GM23338 (cell line): ENCODE measurements at regions not wholly inside any gene's neighbourhood (a gene's known extent, or its start where the extent isn't known, plus 50 kb on each side); places are given as distances from the start of the nearest gene placed in this dataset.

Source experiments
- ATAC-seq: fragments of 200-7000 bp; cut with Tn5 transposase; 3 replicates; pipeline ENCODE4 v1.9.1; 2020
- DNase-seq: peaks from one replicate; pipeline ENCODE4 v3.0.0-alpha.2; 2015; ENCODE audit warnings: low spot score
- H2AFZ ChIP-seq: fragments of 200-600 bp; sonication (generic); 2 replicates; pipeline ENCODE4 v1.8.0; 2016; ENCODE audit warnings: antibody characterized with exemption, mild to moderate bottlenecking, moderate library complexity
- H3F3A ChIP-seq: fragments of 200-600 bp; sonication (generic); replicated peaks from 2 replicates; pipeline ENCODE4 v1.8.0; 2017; ENCODE audit warnings: antibody characterized with exemption, mixed run types, low read depth
- H3K27ac ChIP-seq: fragments of 200-600 bp; sonication (generic); 2 replicates; pipeline ENCODE4 v1.6.1; 2016; ENCODE audit warnings: low read depth
- H3K27me3 ChIP-seq: fragments of 200-600 bp; sonication (generic); 2 replicates; pipeline ENCODE4 v1.8.0; 2016; ENCODE audit warnings: mild to moderate bottlenecking, mixed run types, moderate library complexity; ENCODE audit not compliant: insufficient read depth
- H3K36me3 ChIP-seq: fragments of 200-600 bp; sonication (generic); 2 replicates; pipeline ENCODE4 v1.8.0; 2016; ENCODE audit warnings: mild to moderate bottlenecking; ENCODE audit not compliant: insufficient read depth
- H3K4me1 ChIP-seq: fragments of 200-600 bp; sonication (generic); 2 replicates; pipeline ENCODE4 v1.8.0; 2016; ENCODE audit warnings: mild to moderate bottlenecking, moderate library complexity; ENCODE audit not compliant: insufficient read depth
- H3K4me2 ChIP-seq: fragments of 200-600 bp; sonication (generic); 2 replicates; pipeline ENCODE4 v1.7.1; 2017; ENCODE audit warnings: mixed run types
- H3K4me3 ChIP-seq: fragments of 200-600 bp; sonication (generic); 2 replicates; pipeline ENCODE4 v1.6.1; 2016; ENCODE audit warnings: mixed run types
- H3K79me2 ChIP-seq: fragments of 200-600 bp; sonication (generic); replicated peaks from 2 replicates; pipeline ENCODE4 v1.8.0; 2017; ENCODE audit warnings: mild to moderate bottlenecking; ENCODE audit not compliant: insufficient read depth
- H3K9me2 ChIP-seq: fragments of 200-600 bp; sonication (generic); 2 replicates; pipeline ENCODE4 v1.8.0; 2017; ENCODE audit not compliant: insufficient read depth
- H4K20me1 ChIP-seq: fragments of 200-600 bp; sonication (generic); replicated peaks from 2 replicates; pipeline ENCODE4 v1.8.0; 2017; ENCODE audit warnings: mild to moderate bottlenecking; ENCODE audit not compliant: insufficient read depth
- H3K27ac Mint-ChIP-seq: 2 replicates; pipeline ENCODE4 v1.8.0; 2020; ENCODE audit warnings: inconsistent platforms, mild to moderate bottlenecking, moderate library complexity, mixed read lengths
- H3K27me3 Mint-ChIP-seq: 3 replicates; pipeline ENCODE4 v1.8.0; 2022; ENCODE audit warnings: low read depth, mild to moderate bottlenecking, moderate library complexity, mixed read lengths, inconsistent platforms; ENCODE audit not compliant: insufficient read depth, poor library complexity
- H3K36me3 Mint-ChIP-seq: 3 replicates; pipeline ENCODE4 v1.8.0; 2021; ENCODE audit warnings: low read depth, mild to moderate bottlenecking, inconsistent platforms, moderate library complexity, mixed read lengths
- H3K4me1 Mint-ChIP-seq: 3 replicates; pipeline ENCODE4 v1.8.0; 2020; ENCODE audit warnings: mild to moderate bottlenecking, inconsistent platforms, mixed read lengths
- H3K4me3 Mint-ChIP-seq: 3 replicates; pipeline ENCODE4 v1.8.0; 2021; ENCODE audit warnings: moderate library complexity, mild to moderate bottlenecking, inconsistent platforms, mixed read lengths
- H3K9me3 Mint-ChIP-seq: 3 replicates; pipeline ENCODE4 v1.8.0; 2020; ENCODE audit warnings: moderate library complexity, mild to moderate bottlenecking, inconsistent platforms, mixed read lengths
- CREB1 ChIP-seq: fragments of 250-450 bp; sonication (Bioruptor Pico); IDR thresholded peaks from 2 replicates; pipeline ENCODE4 v1.5.0; 2020; ENCODE audit warnings: low read depth, mild to moderate bottlenecking, moderate library complexity
- CTCF ChIP-seq, 2 experiments: fragments of 200-600 bp in 1 of 2; sonication (generic) in 1 of 2; conservative IDR thresholded peaks; 2 replicates each; pipeline versions ENCODE4 v1.5.1 to v1.6.1; 2016 to 2017; ENCODE audit warnings: antibody characterized with exemption in 2 of 2, low read depth in 2 of 2, mild to moderate bottlenecking in 2 of 2, moderate library complexity in 1 of 2
- EZH2 ChIP-seq: fragments of 200-600 bp; sonication (generic); IDR thresholded peaks from one replicate; pipeline ENCODE4 v1.8.0; 2017; ENCODE audit warnings: antibody characterized with exemption, mild to moderate bottlenecking, low read depth; ENCODE audit not compliant: unreplicated experiment
- EZH2phosphoT487 ChIP-seq: fragments of 200-600 bp; sonication (generic); IDR thresholded peaks from one replicate; pipeline ENCODE4 v1.8.1; 2018; ENCODE audit warnings: antibody characterized with exemption; ENCODE audit not compliant: unreplicated experiment
- JUNB ChIP-seq: IDR thresholded peaks from one replicate; pipeline ENCODE4 v1.6.1; 2016; ENCODE audit warnings: antibody characterized with exemption; ENCODE audit not compliant: unreplicated experiment
- POLR2AphosphoS5 ChIP-seq: IDR thresholded peaks from 2 replicates; pipeline ENCODE4 v1.6.1; 2016; ENCODE audit warnings: antibody characterized with exemption, low read depth
- STAT1 ChIP-seq: IDR thresholded peaks from one replicate; pipeline ENCODE4 v1.6.1; 2016; ENCODE audit warnings: antibody characterized with exemption; ENCODE audit not compliant: unreplicated experiment
- ZNF114 ChIP-seq: fragments of 250-450 bp; sonication (Bioruptor Pico); IDR thresholded peaks from 2 replicates; pipeline ENCODE4 v1.5.0; 2020; ENCODE audit warnings: mild to moderate bottlenecking, moderate library complexity
- ZNF331 ChIP-seq: fragments of 250-450 bp; sonication (Bioruptor Pico); IDR thresholded peaks from 2 replicates; pipeline ENCODE4 v1.5.0; 2020; ENCODE audit warnings: low read depth, mild to moderate bottlenecking, moderate library complexity
- TF ChIP-seq, protein P1 (sequence below): fragments of 250-450 bp; sonication (Bioruptor Pico); IDR thresholded peaks from 2 replicates; pipeline ENCODE4 v1.5.0; 2020; ENCODE audit warnings: mild to moderate bottlenecking, moderate library complexity

- TF ChIP-seq, protein P1, sequence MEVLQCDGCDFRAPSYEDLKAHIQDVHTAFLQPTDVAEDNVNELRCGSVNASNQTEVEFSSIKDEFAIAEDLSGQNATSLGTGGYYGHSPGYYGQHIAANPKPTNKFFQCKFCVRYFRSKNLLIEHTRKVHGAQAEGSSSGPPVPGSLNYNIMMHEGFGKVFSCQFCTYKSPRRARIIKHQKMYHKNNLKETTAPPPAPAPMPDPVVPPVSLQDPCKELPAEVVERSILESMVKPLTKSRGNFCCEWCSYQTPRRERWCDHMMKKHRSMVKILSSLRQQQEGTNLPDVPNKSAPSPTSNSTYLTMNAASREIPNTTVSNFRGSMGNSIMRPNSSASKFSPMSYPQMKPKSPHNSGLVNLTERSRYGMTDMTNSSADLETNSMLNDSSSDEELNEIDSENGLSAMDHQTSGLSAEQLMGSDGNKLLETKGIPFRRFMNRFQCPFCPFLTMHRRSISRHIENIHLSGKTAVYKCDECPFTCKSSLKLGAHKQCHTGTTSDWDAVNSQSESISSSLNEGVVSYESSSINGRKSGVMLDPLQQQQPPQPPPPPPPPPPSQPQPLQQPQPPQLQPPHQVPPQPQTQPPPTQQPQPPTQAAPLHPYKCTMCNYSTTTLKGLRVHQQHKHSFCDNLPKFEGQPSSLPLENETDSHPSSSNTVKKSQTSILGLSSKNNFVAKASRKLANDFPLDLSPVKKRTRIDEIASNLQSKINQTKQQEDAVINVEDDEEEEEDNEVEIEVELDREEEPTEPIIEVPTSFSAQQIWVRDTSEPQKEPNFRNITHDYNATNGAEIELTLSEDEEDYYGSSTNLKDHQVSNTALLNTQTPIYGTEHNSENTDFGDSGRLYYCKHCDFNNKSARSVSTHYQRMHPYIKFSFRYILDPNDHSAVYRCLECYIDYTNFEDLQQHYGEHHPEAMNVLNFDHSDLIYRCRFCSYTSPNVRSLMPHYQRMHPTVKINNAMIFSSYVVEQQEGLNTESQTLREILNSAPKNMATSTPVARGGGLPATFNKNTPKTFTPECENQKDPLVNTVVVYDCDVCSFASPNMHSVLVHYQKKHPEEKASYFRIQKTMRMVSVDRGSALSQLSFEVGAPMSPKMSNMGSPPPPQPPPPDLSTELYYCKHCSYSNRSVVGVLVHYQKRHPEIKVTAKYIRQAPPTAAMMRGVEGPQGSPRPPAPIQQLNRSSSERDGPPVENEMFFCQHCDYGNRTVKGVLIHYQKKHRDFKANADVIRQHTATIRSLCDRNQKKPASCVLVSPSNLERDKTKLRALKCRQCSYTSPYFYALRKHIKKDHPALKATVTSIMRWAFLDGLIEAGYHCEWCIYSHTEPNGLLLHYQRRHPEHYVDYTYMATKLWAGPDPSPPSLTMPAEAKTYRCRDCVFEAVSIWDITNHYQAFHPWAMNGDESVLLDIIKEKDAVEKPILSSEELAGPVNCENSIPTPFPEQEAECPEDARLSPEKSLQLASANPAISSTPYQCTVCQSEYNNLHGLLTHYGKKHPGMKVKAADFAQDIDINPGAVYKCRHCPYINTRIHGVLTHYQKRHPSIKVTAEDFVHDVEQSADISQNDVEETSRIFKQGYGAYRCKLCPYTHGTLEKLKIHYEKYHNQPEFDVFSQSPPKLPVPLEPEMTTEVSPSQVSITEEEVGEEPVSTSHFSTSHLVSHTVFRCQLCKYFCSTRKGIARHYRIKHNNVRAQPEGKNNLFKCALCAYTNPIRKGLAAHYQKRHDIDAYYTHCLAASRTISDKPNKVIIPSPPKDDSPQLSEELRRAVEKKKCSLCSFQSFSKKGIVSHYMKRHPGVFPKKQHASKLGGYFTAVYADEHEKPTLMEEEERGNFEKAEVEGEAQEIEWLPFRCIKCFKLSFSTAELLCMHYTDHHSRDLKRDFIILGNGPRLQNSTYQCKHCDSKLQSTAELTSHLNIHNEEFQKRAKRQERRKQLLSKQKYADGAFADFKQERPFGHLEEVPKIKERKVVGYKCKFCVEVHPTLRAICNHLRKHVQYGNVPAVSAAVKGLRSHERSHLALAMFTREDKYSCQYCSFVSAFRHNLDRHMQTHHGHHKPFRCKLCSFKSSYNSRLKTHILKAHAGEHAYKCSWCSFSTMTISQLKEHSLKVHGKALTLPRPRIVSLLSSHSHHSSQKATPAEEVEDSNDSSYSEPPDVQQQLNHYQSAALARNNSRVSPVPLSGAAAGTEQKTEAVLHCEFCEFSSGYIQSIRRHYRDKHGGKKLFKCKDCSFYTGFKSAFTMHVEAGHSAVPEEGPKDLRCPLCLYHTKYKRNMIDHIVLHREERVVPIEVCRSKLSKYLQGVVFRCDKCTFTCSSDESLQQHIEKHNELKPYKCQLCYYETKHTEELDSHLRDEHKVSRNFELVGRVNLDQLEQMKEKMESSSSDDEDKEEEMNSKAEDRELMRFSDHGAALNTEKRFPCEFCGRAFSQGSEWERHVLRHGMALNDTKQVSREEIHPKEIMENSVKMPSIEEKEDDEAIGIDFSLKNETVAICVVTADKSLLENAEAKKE (CRISPR knock-in tag) = no peak
- TF ChIP-seq ZNF331 (CRISPR knock-in tag) (no peak), ZNF114 (CRISPR knock-in tag) (no peak), POLR2AphosphoS5 (no peak), CREB1 (CRISPR knock-in tag) (no peak), STAT1 (no peak), EZH2phosphoT487 (no peak), JUNB (no peak), EZH2 (no peak)
Observed at GRCh38 chr20:60395991-60396390, 437.8 kb downstream of the CDH26 start (continued).

DNA sequence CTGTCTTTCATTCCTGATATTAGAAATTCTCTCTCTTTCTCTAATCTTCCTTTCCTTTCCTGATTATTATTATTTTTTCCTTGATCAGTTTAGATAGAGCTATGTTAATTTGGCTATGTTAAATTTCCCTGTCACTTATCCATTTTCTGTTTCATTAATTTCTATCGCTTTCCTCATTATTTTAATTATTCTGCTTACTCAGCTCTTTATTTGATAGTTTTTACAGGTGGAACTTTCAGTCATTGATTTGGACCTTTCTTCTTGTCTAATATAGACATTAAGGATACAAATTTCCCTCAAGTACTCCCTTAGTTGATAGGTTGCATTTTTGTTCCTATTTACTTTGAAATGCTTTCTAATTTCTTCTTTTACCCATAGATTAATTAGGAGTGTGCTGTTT, 442.3 kb downstream of the CDH26 start:
- Histone ChIP-seq H3K36me3 (no peaks in the 10 kb centered on the region), H3K79me2 (no peaks in the 10 kb centered on the region), H3K9me2 (no peaks in the 10 kb centered on the region), H3K4me2 (no peak overlapping the region), H3F3A (no peaks in the 10 kb centered on the region), H2AFZ (no peak overlapping the region), H3K27me3 (no peaks in the 10 kb centered on the region), H3K27ac (no peak overlapping the region), H4K20me1 (no peaks in the 10 kb centered on the region), H3K4me3 (no peak overlapping the region), H3K4me1 (no peaks in the 10 kb centered on the region)
- no peak overlapping the region for H3K27ac Mint-ChIP-seq
- ATAC-seq (no peak), DNase-seq (no peak)
- H3K4me3 Mint-ChIP-seq = no peak overlapping the region
- no peaks in the 10 kb centered on the region for H3K27me3 Mint-ChIP-seq
- H3K36me3 Mint-ChIP-seq = peaks cover 4% of the 10 kb centered on the region; the same call in 2 of the 3 replicates
- no peaks in the 10 kb centered on the region for H3K4me1 Mint-ChIP-seq
- peaks cover 23% of the 10 kb centered on the region for H3K9me3 Mint-ChIP-seq
- TF ChIP-seq CTCF (conservative IDR thresholded peaks at IDR 0.05; ENCODE audit: low read depth in 2 of 2) (no peak), CREB1 (CRISPR knock-in tag) (no peak)
